Keratinocyte (primary cell): ENCODE measurements at regions not wholly inside any gene's neighbourhood (a gene's known extent, or its start where the extent isn't known, plus 50 kb on each side); places are given as distances from the start of the nearest gene placed in this dataset.

Experiments used
- DNase-seq: peaks from one replicate; pipeline ENCODE4 v3.0.0-alpha.2; 2011; ENCODE audit warnings: low read depth, missing footprints, low spot score
- FAIRE-seq: peaks from 2 replicates; lab custom pipeline; 2011; peaks lifted over from hg19 to GRCh38; lab: Jason Lieb, UNC
- H2AFZ ChIP-seq: 2 replicates; pipeline ENCODE4 v1.6.0; 2012; ENCODE audit warnings: low read length, control low read depth, inconsistent platforms; ENCODE audit not compliant: control insufficient read depth
- H3K27ac ChIP-seq: 2 replicates; pipeline ENCODE4 v1.5.1; 2011; ENCODE audit warnings: low read length; ENCODE audit not compliant: control insufficient read depth, insufficient read depth
- H3K27me3 ChIP-seq: 3 replicates; pipeline ENCODE4 v1.6.0; 2011; ENCODE audit warnings: low read length; ENCODE audit not compliant: control insufficient read depth, insufficient read depth; ENCODE audit errors: extremely low read depth
- H3K36me3 ChIP-seq, 2 experiments: 2 replicates in 1 of 2; 3 replicates in 1 of 2; pipeline ENCODE4 v1.5.1; 2011; ENCODE audit warnings: low read length in 2 of 2, mild to moderate bottlenecking in 1 of 2; ENCODE audit not compliant: control insufficient read depth in 2 of 2, insufficient read depth in 2 of 2; ENCODE audit errors: extremely low read depth in 1 of 2
- H3K4me1 ChIP-seq: 3 replicates; pipeline ENCODE4 v1.5.1; 2011; ENCODE audit warnings: low read length; ENCODE audit not compliant: control insufficient read depth, insufficient read depth; ENCODE audit errors: extremely low read depth
- H3K4me2 ChIP-seq: 3 replicates; pipeline ENCODE4 v1.6.0; 2011; ENCODE audit warnings: low read depth, low read length; ENCODE audit not compliant: control insufficient read depth, insufficient read depth; ENCODE audit errors: extremely low read depth
- H3K4me3 ChIP-seq, 3 experiments: fragments of 200-600 bp in 1 of 3; sonication (generic) in 1 of 3; 2 replicates in 2 of 3; 3 replicates in 1 of 3; pipeline ENCODE4 v1.5.1; 2011 to 2016; ENCODE audit warnings: low read length in 3 of 3, mild to moderate bottlenecking in 3 of 3, control low read depth in 2 of 3, inconsistent platforms in 1 of 3, low read depth in 1 of 3, mixed read lengths in 1 of 3, mixed run types in 1 of 3, moderate library complexity in 1 of 3; ENCODE audit not compliant: control insufficient read depth in 2 of 3, insufficient read depth in 2 of 3; ENCODE audit errors: extremely low read depth in 1 of 3
- H3K79me2 ChIP-seq: 2 replicates; pipeline ENCODE4 v1.6.0; 2012; ENCODE audit warnings: low read length; ENCODE audit not compliant: control insufficient read depth, insufficient read depth
- H3K9ac ChIP-seq: 3 replicates; pipeline ENCODE4 v1.6.0; 2011; ENCODE audit warnings: low read length; ENCODE audit not compliant: control insufficient read depth, insufficient read depth; ENCODE audit errors: extremely low read depth
- H3K9me1 ChIP-seq: 3 replicates; pipeline ENCODE4 v1.6.0; 2011; ENCODE audit warnings: low read length; ENCODE audit not compliant: control insufficient read depth, insufficient read depth; ENCODE audit errors: extremely low read depth
- H3K9me3 ChIP-seq: 2 replicates; pipeline ENCODE4 v1.5.1; 2012; ENCODE audit warnings: low read depth, low read length; ENCODE audit not compliant: control insufficient read depth
- H4K20me1 ChIP-seq: 3 replicates; pipeline ENCODE4 v1.6.0; 2011; ENCODE audit warnings: low read length; ENCODE audit not compliant: control insufficient read depth, insufficient read depth; ENCODE audit errors: extremely low read depth
- CTCF ChIP-seq, 3 experiments: IDR thresholded peaks in 1 of 3; conservative IDR thresholded peaks in 1 of 3; optimal IDR thresholded peaks in 1 of 3; 2 replicates in 2 of 3; 3 replicates in 1 of 3; pipeline versions ENCODE3 to v1.5.1; 2011; ENCODE audit warnings: low read length in 3 of 3, mild to moderate bottlenecking in 3 of 3, moderate library complexity in 2 of 3, control low read depth in 1 of 3, inconsistent platforms in 1 of 3; ENCODE audit not compliant: insufficient read depth in 2 of 3; ENCODE audit errors: extremely low read depth in 1 of 3
- EZH2 ChIP-seq: IDR thresholded peaks from one replicate; pipeline ENCODE4 v1.6.1; 2012; ENCODE audit warnings: inconsistent platforms, mild to moderate bottlenecking, low read length, moderate library complexity
- dilution Hi-C: fragments of 300-500 bp; cut with MboI; formaldehyde crosslinking; loops from one replicate; pipeline ENCODE4 v1.7.0; 2020; ENCODE audit warnings: low sequenced_read_pairs; ENCODE audit not compliant: extremely low pct_ligation_motif_present

GRCh38 chr12:94079566-94080340, 68.6 kb upstream of the PLXNC1 start:
- TF ChIP-seq EZH2 (no peak), CTCF (optimal IDR thresholded peaks at IDR 0.05 in 1 of 3, IDR thresholded peaks at IDR 0.05 in 1 of 3, conservative IDR thresholded peaks at IDR 0.05 in 1 of 3; ENCODE audit: extremely low read depth in 1 of 3, insufficient read depth in 2 of 3, low read length in 3 of 3) (no peak)
- dilution Hi-C loops, result no loop called here
- Histone ChIP-seq H3K9me1 (no peaks in the 10 kb centered on the region), H4K20me1 (no peaks in the 10 kb centered on the region), H3K27me3 (no peaks in the 10 kb centered on the region), H3K79me2 (no peaks in the 10 kb centered on the region), H3K9ac (no peak overlapping the region), H3K4me2 (no peak overlapping the region), H3K9me3 (peaks cover 3% of the 10 kb centered on the region), H3K4me1 (peaks cover 6% of the 10 kb centered on the region), H3K27ac (no peak overlapping the region), H3K4me3 (no peak overlapping the region), H2AFZ (no peak overlapping the region), H3K36me3 (no peaks in the 10 kb centered on the region)
- no peak for DNase-seq
- FAIRE-seq, result no peak

GRCh38 chr12:94080341-94081009, 67.9 kb upstream of the PLXNC1 start:
- Histone ChIP-seq H3K9ac (no peak overlapping the region), H2AFZ (no peak overlapping the region), H3K4me1 (peaks cover 2% of the 10 kb centered on the region), H4K20me1 (no peaks in the 10 kb centered on the region), H3K27ac (no peak overlapping the region), H3K79me2 (no peaks in the 10 kb centered on the region), H3K9me3 (peaks cover 3% of the 10 kb centered on the region), H3K27me3 (no peaks in the 10 kb centered on the region), H3K4me2 (no peak overlapping the region), H3K36me3 (no peaks in the 10 kb centered on the region), H3K4me3 (no peak overlapping the region), H3K9me1 (no peaks in the 10 kb centered on the region)
- FAIRE-seq (no peak), DNase-seq (no peak)
- TF ChIP-seq CTCF (optimal IDR thresholded peaks at IDR 0.05 in 1 of 3, IDR thresholded peaks at IDR 0.05 in 1 of 3, conservative IDR thresholded peaks at IDR 0.05 in 1 of 3; ENCODE audit: extremely low read depth in 1 of 3, insufficient read depth in 2 of 3, low read length in 3 of 3) (no peak), EZH2 (no peak)
- dilution Hi-C loops, result no loop called here
